ENCODE measurements at regions not wholly inside any gene's neighbourhood (a gene's known extent, or its start where the extent isn't known, plus 50 kb on each side); places are given as distances from the start of the nearest gene placed in this dataset.

- no peak for DNase-seq
Observed at GRCh38 chr12:97182769-97183168, 275.7 kb downstream of the NEDD1 start.

GRCh38 chr12:97184127-97184773 is 277.2 kb downstream of the NEDD1 start:
- no peak for DNase-seq

- no peak for DNase-seq
Observed at GRCh38 chr12:97185567-97185966, 277.0 kb upstream of the RMST start.

GRCh38 chr12:97194546-97194945 is 268.1 kb upstream of the RMST start:
- no peak for DNase-seq

- DNase-seq: no peak
Observed at GRCh38 chr12:97200181-97200580, 262.4 kb upstream of the RMST start.

GRCh38 chr12:97203408-97203807 is 259.2 kb upstream of the RMST start:
- DNase-seq: no peak

GRCh38 chr12:97209997-97210396 is 252.6 kb upstream of the RMST start:
- DNase-seq: no peak

- DNase-seq: no peak
Observed at GRCh38 chr12:97211416-97211930, 251.1 kb upstream of the RMST start.

- no peak for DNase-seq
Observed at GRCh38 chr12:97216848-97217247, 245.8 kb upstream of the RMST start.

- no peak for DNase-seq
Observed at GRCh38 chr12:97222391-97222790, 240.2 kb upstream of the RMST start.

- DNase-seq: no peak
Observed at GRCh38 chr12:97223419-97223818, 239.2 kb upstream of the RMST start.

- peak; percentile 97 for DNase-seq
Observed at GRCh38 chr12:97229004-97229403, 233.6 kb upstream of the RMST start.

GRCh38 chr12:97235102-97235501 is 227.5 kb upstream of the RMST start:
- no peak for DNase-seq

- DNase-seq: no peak
Observed at GRCh38 chr12:97246368-97246767, 216.2 kb upstream of the RMST start.

GRCh38 chr12:97250483-97250882 is 212.1 kb upstream of the RMST start:
- DNase-seq: no peak

- DNase-seq: peak; percentile 9 to 23
Observed at GRCh38 chr12:97257726-97258125, 204.9 kb upstream of the RMST start.

- no peak for DNase-seq
Observed at GRCh38 chr12:97259098-97259497, 203.5 kb upstream of the RMST start.

GRCh38 chr12:97260786-97261185 is 201.8 kb upstream of the RMST start:
- peak; percentile 48 to 52 for DNase-seq

GRCh38 chr12:97267166-97267565 is 195.4 kb upstream of the RMST start:
- DNase-seq: no peak

GRCh38 chr12:97267594-97268202 is 194.9 kb upstream of the RMST start:
- DNase-seq: no peak

- DNase-seq: no peak
Observed at GRCh38 chr12:97272471-97272870, 190.1 kb upstream of the RMST start.

- no peak for DNase-seq
Observed at GRCh38 chr12:97274386-97274785, 188.2 kb upstream of the RMST start.

- no peak for DNase-seq
Observed at GRCh38 chr12:97275256-97275655, 187.3 kb upstream of the RMST start.

- no peak for DNase-seq
Observed at GRCh38 chr12:97275728-97276590, 186.6 kb upstream of the RMST start.
